Mammary epithelial cell (primary cell): ENCODE measurements at regions not wholly inside any gene's neighbourhood (a gene's known extent, or its start where the extent isn't known, plus 50 kb on each side); places are given as distances from the start of the nearest gene placed in this dataset.

ENCODE experiments used
- CTCF ChIP-seq, 2 donors: IDR thresholded peaks in 1 of 2; conservative IDR thresholded peaks in 1 of 2; 2 replicates each; pipeline ENCODE4 v1.5.1; 2011 to 2012; ENCODE audit warnings: inconsistent platforms in 2 of 2, low read length in 2 of 2, mild to moderate bottlenecking in 2 of 2, control low read depth in 1 of 2, low read depth in 1 of 2; ENCODE audit not compliant: insufficient read depth in 1 of 2; ENCODE audit errors: extremely low read depth in 1 of 2
- EZH2 ChIP-seq: IDR thresholded peaks from 2 replicates; pipeline ENCODE4 v1.6.1; 2012; ENCODE audit warnings: low read length, inconsistent platforms, borderline replicate concordance

GRCh38 chr11:23063276-23063675 is 203.0 kb upstream of the CCDC179 start:
- TF ChIP-seq CTCF (conservative IDR thresholded peaks at IDR 0.05 in 1 of 2, IDR thresholded peaks at IDR 0.05 in 1 of 2; ENCODE audit: extremely low read depth in 1 of 2, insufficient read depth in 1 of 2, low read depth in 1 of 2, low read length in 2 of 2) (no peak), EZH2 (no peak)
